ENCODE measurements at regions not wholly inside any gene's neighbourhood (a gene's known extent, or its start where the extent isn't known, plus 50 kb on each side); places are given as distances from the start of the nearest gene placed in this dataset.

GRCh38 chr11:98061858-98062257 is 958.9 kb upstream of the CNTN5 start:
- no peak for TF ChIP-seq CTCF (IDR thresholded peaks at IDR 0.05)
- no peak for TF ChIP-seq POLR2A (IDR thresholded peaks at IDR 0.05)

All from Peyer's patch (tissue), 4 donors.